Uterus (tissue), 3 donors: ENCODE measurements at regions not wholly inside any gene's neighbourhood (a gene's known extent, or its start where the extent isn't known, plus 50 kb on each side); places are given as distances from the start of the nearest gene placed in this dataset.

Experiments used
- DNase-seq, 2 donors: peaks; one replicate each; pipeline ENCODE4 v3.0.0-alpha.2; 2019 to 2020
- H3K27ac ChIP-seq, 2 donors: fragments of 200-600 bp; sonication (generic); 1 replicate in 1 of 2; 2 replicates in 1 of 2; pipeline ENCODE4 v1.5.1; 2016 to 2018
- H3K27me3 ChIP-seq, 2 donors: fragments of 200-600 bp; sonication (generic); one replicate each; pipeline ENCODE4 v1.5.1; 2018 to 2019; ENCODE audit warnings: control low read depth in 1 of 2
- H3K36me3 ChIP-seq, 2 donors: fragments of 200-600 bp; sonication (generic); one replicate each; pipeline ENCODE4 v1.5.1; 2019; ENCODE audit warnings: control low read depth in 1 of 2
- H3K4me1 ChIP-seq, 2 donors: fragments of 200-600 bp; sonication (generic); one replicate each; pipeline ENCODE4 v1.5.1; 2018 to 2019; ENCODE audit warnings: control low read depth in 1 of 2
- H3K4me3 ChIP-seq, 2 donors: fragments of 200-600 bp; sonication (generic); 1 replicate in 1 of 2; 2 replicates in 1 of 2; pipeline ENCODE4 v1.5.1; 2018 to 2019; ENCODE audit warnings: mild to moderate bottlenecking in 1 of 2
- H3K9me3 ChIP-seq, 2 donors: fragments of 200-600 bp; sonication (generic); one replicate each; pipeline ENCODE4 v1.5.1; 2019; ENCODE audit warnings: control low read depth in 1 of 2
- CTCF ChIP-seq, 4 experiments: fragments of 200-600 bp in 2 of 4; fragments of 450-650 bp in 2 of 4; sonication (generic) in 2 of 4; IDR thresholded peaks; one replicate each; pipeline ENCODE4 v1.5.1; 2016 to 2019; ENCODE audit warnings: antibody characterized with exemption in 4 of 4, mild to moderate bottlenecking in 2 of 4, moderate library complexity in 1 of 4
- POLR2A ChIP-seq, 2 donors: fragments of 450-650 bp; IDR thresholded peaks; one replicate each; pipeline ENCODE4 v1.6.1; 2016; ENCODE audit warnings: antibody characterized with exemption in 2 of 2, mild to moderate bottlenecking in 1 of 2, moderate library complexity in 1 of 2
- intact Hi-C: fragments of 100-400 bp; cut with DNase I; formaldehyde crosslinking; loops from one replicate; pipeline ENCODE4 v1.15.1; 2023; ENCODE audit warnings: low total_unique reads
- donor health status: DM: yes; HTN: yes; CAD: no.

DNA sequence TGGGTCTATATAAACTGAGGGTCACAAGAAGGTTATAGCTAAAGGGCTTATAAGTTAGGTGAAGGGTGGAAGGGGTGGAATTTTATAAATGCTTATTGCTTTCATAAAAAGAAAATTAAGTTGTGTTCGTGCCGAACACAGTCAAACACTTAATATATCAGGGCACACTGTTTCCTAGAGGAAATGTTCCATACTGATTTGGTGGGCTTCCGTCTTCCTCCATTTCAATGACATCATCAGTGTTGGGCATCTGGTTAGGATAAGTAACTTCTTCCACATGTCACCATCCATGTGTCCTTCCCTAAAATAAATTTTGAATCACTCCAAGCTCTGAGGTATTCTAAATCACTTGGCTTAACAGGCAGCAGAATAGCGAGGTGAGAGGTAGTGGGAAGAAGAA lies 466.4 kb downstream of the MED13L start:
- TF ChIP-seq CTCF (IDR thresholded peaks at IDR 0.05): no peak
- H3K27ac ChIP-seq: peak overlapping the region in 1 of 2 donors; percentile 11
- no peaks in the 10 kb centered on the region for H3K9me3 ChIP-seq
- no peaks in the 10 kb centered on the region for H3K27me3 ChIP-seq
- H3K4me3 ChIP-seq: no peak overlapping the region
- intact Hi-C loops: no loop called here
- H3K4me1 ChIP-seq: no peaks in the 10 kb centered on the region
- DNase-seq: no peak
- no peaks in the 10 kb centered on the region for H3K36me3 ChIP-seq

- Histone ChIP-seq H3K4me3 (no peak overlapping the region), H3K27ac (peak overlapping the region in 1 of 2 donors; percentile 11), H3K9me3 (no peaks in the 10 kb centered on the region), H3K36me3 (no peaks in the 10 kb centered on the region), H3K27me3 (no peaks in the 10 kb centered on the region), H3K4me1 (no peaks in the 10 kb centered on the region)
- DNase-seq: no peak
- no peak for TF ChIP-seq POLR2A (IDR thresholded peaks at IDR 0.05)
- TF ChIP-seq CTCF (IDR thresholded peaks at IDR 0.05): no peak
- intact Hi-C loops: no loop called here
Observed at GRCh38 chr12:115810122-115810901, 467.2 kb downstream of the MED13L start.

DNA sequence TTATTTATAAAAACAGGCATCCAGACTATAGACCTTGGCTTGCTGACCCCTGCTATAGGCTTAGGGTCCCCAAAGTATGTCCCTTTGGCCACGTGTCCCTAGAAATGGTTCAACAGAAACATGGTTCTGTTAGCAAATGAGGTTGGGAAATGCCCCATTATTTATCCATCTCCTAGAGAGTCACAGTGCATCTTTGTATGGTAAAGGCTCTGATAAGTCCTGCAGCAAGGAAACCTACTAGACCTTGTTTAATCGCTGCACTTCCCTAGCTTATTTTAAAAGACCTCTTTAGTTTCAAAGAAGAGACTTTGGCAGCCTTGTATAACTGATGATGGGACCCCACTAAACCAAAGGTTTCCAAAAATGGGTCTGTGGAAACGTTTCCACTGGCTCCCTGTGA lies 471.5 kb downstream of the MED13L start:
- DNase-seq: no peak
- Histone ChIP-seq H3K36me3 (no peaks in the 10 kb centered on the region), H3K27me3 (no peaks in the 10 kb centered on the region), H3K4me3 (no peak overlapping the region), H3K27ac (no peak overlapping the region), H3K4me1 (no peaks in the 10 kb centered on the region), H3K9me3 (no peaks in the 10 kb centered on the region)
- intact Hi-C loops: no loop called here
- TF ChIP-seq POLR2A (IDR thresholded peaks at IDR 0.05): no peak
- no peak for TF ChIP-seq CTCF (IDR thresholded peaks at IDR 0.05)

- H3K27me3 ChIP-seq: no peaks in the 10 kb centered on the region
- H3K9me3 ChIP-seq: no peaks in the 10 kb centered on the region
- intact Hi-C loops: no loop called here
- no peak for DNase-seq
- no peaks in the 10 kb centered on the region for H3K4me1 ChIP-seq
- no peak overlapping the region for H3K4me3 ChIP-seq
- no peak overlapping the region for H3K27ac ChIP-seq
- no peaks in the 10 kb centered on the region for H3K36me3 ChIP-seq
- no peak for TF ChIP-seq CTCF (IDR thresholded peaks at IDR 0.05)
- no peak for TF ChIP-seq POLR2A (IDR thresholded peaks at IDR 0.05)
Observed at GRCh38 chr12:115802767-115803166, 474.7 kb downstream of the MED13L start.

- Histone ChIP-seq H3K27ac (no peak overlapping the region), H3K9me3 (no peaks in the 10 kb centered on the region), H3K36me3 (no peaks in the 10 kb centered on the region), H3K4me3 (no peak overlapping the region), H3K4me1 (no peaks in the 10 kb centered on the region), H3K27me3 (no peaks in the 10 kb centered on the region)
- TF ChIP-seq CTCF (IDR thresholded peaks at IDR 0.05) (no peak), POLR2A (IDR thresholded peaks at IDR 0.05) (no peak)
- no peak for DNase-seq
- intact Hi-C loops: no loop called here
Observed at GRCh38 chr12:115801871-115802270, 475.6 kb downstream of the MED13L start.
